Stimulated activated naive CD8-positive, alpha-beta T cell treated with anti-CD3 and anti-CD28 coated beads, Interleukin-15, Interleukin-2, amounts not matched to agents 100 U/mL and 50 U/mL, for 24 hours (primary cell): ENCODE measurements at regions not wholly inside any gene's neighbourhood (a gene's known extent, or its start where the extent isn't known, plus 50 kb on each side); places are given as distances from the start of the nearest gene placed in this dataset.
"Not testable (repeated sequence)": the region's sequence is repeated elsewhere in the genome, so short reads cannot be mapped to it uniquely, and the experiment has no call there.

Experiments
- ATAC-seq: fragments of 150-1000 bp; cut with Tn5 transposase; one replicate; pipeline ENCODE4 v1.10.0; 2021
- DNase-seq: peaks from one replicate; pipeline ENCODE4 v3.0.0; 2021

DNA sequence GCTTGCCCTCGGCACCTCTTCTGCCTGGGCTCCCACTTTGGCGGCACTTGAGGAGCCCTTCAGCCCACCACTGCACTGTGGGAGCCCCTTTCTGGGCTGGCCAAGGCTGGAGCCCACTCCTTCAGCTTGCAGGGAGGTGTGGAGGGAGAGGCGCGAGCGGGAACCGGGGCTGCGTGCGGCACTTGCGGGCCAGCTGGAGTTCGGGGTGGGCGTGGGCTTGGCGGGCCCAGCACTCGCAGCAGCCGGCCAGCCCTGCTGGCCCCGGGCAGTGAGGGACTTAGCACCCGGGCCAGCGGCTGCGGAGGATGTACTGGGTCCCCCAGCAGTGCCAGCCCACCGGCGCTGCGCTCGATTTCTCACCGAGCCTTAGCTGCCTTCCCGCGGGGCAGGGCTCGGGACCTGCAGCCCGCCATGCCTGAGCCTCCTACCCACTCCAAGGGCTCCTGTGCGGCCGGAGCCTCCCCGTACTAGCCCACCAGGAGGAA, 699.1 kb downstream of the C12orf50 start:
- not testable (repeated sequence) for DNase-seq, ATAC-seq

DNA sequence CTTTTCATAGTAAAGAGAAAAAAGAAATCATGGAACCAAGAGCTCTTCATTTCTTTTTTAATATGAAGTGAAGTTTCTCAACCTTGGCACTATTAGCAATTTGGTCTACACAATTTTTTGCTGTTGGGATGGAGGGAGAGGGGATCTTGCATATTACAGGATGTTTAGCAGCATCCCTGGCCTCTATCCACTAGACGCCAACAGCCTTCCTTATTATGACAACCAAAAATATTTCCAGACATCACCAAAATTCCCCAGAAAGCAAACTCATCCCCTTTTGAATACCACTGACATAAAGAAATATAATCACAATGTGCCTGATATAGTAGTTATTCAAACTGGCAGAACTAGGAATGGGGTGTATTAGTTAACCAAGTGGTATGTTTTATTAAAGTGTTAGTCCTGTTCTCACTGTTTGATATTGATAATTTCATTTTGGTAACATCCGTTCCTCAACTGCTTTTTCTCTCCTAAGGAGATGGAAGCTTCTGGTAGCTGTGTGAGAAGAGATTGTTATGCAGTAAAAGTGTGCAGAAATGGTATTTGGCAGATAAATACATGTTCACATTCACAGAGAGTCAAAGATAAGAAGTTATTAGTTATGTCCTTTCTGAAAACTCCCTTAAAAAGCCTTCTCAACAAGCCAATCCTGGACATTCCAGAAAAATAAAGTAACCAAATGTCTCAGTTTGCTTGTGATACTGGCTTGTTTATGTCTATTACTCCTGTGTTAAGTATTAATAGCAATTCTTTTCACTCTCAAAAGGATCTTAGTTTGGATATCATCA, 699.9 kb downstream of the C12orf50 start:
- no peak for DNase-seq
- no peak for ATAC-seq

DNA sequence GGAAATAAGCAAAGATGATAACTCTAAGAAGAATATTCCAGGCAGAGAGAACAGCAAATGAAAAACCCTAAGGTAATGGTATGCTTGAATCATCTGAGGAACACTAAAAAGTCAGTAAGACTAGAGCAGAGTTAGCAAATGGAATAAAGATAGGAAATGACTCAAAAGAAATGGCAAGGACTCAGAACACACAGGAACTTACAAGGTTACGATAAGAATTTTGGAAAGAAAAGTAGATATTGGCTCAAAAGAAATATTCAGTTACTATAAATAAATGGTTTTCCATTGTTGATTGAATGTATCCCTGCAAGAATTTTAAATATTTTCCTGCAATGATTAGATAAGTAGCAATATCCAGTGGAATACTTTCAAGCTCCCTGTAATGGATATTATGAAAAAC, 705.8 kb downstream of the C12orf50 start:
- DNase-seq: no peak
- no peak for ATAC-seq

DNA sequence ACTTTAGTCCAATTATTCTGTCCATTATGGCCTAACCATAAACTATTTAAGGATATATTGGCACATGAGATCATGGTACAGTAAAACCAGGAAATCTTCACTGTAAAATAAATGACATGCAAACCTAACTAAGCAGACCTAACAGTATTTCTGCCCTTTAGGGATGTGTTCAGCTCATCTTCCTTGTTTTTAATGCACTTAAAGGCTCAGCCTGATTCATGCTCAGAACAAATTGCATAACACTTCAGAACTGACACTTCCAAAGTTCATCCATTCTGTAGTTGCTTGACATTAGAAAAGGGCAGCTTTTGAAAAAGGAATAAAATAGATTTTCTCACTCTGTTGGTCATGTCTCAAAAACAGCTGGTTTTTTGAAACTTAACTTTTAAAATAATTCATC, 708.5 kb downstream of the C12orf50 start:
- DNase-seq (no peak), ATAC-seq (no peak)

DNA sequence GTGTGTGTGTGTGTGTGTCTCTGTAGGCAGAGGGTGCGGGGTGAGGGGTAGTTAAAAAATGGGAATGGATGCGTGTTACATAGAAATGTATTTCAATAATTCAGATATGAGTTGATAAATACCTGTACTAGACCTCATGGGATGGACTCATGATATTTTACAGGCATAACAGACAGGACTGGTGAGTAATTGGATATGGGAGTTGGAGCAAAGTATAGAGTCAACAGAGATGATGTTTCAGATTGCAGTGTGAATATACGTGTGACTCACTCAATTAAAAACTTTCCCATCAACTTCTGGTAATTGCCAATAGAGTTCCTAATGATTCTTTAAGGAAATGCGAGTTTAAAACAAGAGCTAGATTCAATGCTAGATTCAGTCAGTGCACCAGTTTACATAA, 711.9 kb downstream of the C12orf50 start:
- no peak for ATAC-seq
- DNase-seq: no peak

DNA sequence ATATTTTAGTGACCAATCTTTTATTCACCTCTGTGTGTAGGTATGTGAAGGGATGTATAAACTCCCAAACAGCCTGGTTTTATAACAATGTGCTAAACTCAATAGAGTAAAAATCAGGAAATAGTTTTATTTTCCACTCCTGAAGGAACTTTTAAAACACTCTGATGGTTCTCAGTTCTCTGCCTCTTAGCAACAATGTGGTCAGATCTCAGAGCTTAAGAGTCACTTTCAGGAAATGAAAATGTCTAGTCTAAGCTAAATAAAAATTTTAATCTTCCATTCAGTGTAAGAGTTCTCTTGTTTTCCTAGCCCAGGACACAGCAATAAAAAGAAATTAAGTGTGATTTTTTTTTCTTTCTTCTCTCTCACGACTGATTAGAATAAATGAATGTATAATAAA, 718.0 kb downstream of the C12orf50 start:
- no peak for ATAC-seq
- no peak for DNase-seq

DNA sequence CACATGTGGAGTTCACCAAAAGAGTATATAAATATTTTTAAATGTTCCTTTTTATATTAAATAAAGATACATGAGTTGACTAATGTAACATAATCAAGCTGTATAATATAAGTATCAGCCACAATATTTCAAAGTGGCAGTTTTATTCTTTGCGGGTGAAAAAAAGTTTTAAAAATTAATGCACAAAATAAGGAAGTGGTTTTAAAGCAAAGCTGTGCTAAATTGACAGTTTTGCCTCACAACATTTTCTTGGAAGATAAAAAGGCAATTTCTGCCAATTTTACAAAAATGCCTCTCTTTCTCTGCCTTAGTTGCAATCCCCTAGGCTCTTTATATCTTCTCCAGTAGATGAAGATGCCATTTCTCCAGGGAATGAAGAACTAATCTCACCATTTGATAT, 719.1 kb downstream of the C12orf50 start:
- DNase-seq: no peak
- ATAC-seq: no peak

DNA sequence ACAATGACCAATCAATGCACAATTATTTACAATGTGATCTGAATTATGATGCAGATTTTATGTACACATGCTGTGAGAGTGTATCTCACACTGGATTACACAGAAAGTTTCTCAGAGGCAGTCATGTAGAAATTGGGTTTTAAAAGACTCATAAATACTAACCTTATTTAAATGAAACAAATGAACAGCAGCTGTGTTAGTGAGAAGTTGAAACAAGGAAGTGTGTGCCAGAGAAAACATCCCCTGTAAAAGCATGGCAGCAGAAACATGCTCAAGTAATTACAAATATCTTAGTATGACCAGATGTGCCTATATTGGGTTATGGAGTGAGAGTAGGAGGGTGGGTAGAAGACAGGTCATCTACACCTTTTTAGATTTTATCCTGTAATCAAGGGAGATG, 723.7 kb downstream of the C12orf50 start:
- DNase-seq: no peak
- ATAC-seq: no peak

DNA sequence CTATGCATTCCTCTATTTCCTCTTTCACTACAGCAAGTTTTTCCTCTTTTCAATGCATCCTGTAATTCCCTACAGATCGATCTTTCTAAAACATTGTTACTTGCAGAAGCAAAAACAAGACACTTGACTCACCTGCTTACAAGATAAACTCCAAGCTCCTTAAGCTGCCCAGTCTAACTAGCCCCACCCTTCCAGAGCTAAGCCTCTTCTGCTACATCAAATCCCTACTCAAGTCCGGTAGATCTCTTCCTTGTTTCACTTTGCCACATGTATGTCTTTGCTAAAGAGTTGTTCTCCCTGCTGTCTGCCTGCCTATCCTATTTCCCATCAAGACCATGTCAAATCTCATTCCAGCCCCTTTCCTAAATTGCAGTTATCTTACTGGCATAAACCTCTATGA, 724.8 kb downstream of the C12orf50 start:
- ATAC-seq: no peak

DNA sequence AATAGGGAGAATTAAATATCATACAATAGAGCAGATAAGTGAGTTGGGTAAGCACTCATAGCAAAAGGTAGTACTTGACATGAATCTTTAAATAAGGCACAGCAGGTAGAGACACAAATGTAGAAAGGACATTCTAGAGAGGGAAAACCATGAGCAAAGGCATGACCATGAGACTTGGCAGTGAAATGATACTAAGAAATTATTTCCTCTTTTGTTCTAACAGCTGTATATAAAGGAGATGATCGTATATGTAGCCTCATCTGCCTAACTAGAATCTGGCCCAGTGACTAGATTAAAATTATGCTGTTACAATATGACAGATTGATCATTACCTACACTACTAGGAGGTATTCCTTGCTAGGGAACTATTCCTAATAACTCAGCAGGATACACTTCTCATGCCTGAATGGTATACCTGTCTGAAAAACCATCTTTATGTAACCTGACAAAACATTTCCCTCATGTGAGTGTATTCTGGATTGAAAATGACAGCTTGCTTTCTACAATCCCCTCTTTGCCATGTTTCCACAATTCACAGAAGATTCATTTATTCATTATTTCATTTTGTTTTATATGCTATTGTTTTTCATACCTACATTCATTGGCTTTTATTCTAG, 725.7 kb downstream of the C12orf50 start:
- DNase-seq (no peak), ATAC-seq (no peak)

More for the DNA sequence above, 724.8 kb downstream of the C12orf50 start:
- no peak for DNase-seq

DNA sequence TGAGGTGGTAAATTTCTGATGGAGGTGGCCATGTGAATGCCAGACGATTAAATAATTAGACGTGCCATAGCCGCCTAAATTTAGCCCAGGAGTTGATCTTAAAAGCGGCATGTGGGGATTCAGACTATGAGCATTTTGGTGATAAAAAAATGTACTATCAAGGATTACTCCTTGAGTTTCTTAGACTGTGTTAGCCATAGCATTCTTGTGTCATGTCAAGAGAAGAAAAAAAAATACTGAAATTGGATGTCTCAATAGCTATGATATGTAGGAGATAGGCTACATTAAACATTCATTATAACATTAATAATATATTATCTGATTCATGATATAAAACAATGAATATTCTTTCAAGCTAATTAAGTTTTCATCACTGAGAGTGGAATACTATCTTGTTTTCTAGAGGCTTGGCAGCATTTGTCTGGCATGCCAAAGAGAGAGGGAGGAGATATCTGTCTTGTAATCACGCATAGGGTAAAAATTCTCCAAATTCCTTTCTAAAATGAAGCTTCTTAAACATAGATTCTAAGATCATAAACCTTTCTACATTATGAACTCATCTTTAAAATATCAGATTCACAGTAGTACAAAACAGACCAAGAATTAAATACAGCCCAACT, 727.0 kb downstream of the C12orf50 start:
- ATAC-seq (no peak), DNase-seq (no peak)

DNA sequence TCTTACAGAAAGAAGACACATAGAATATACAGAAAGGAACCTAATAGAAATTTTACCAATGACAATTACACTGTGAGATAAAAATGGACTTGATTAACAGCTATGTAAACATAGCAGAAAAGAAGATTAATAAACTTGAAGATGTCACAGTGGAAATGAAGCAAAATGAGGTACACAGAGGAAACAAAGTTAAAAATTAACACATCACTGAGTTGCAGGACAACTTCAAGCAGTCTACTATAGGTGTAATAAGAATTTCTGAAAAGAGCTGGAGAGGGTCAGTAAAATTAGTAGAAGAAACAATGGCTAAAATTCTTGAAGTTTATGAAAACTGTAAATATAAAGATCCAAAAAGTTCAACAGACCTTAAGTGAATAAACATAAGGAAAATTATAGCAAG, 738.7 kb downstream of the C12orf50 start:
- DNase-seq: no peak
- ATAC-seq: no peak

DNA sequence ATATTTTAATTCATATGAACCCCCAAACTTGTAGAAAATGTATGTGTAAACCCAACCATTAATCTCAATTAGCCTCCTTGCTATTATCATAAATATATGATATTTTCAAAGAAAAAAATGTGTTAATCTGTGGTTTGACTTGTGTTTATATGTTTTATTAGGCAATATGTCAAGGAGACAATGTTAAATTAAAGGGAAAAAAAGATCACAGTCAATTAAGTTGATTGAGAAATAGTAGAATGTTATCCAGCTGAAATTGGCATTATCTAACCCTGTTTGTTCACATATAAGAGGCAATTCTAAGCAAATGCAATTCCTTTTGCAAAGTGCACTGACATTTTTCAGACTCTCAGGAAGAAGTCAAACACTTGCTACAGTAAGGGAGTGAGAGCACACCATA, 745.3 kb downstream of the C12orf50 start:
- DNase-seq: no peak
- ATAC-seq: no peak

DNA sequence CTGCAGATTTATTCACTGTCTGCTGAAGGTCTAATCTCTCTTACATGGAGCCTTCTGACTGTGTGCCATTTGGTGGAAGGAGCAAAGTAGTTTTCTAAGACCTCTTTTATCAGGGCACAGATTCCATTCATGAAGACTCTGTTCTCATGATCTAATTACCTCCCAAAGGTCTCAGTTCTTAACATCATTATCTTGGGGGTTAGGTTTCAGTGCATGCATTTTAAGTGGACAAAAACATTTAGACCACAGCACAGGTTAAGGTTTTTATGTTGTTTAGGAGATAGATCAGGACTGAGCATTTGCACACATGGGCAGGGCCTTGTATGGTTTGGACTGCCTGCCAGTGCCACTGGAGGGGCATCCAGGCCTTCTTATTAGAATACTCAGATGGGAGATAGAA, 746.1 kb downstream of the C12orf50 start:
- no peak for ATAC-seq
- no peak for DNase-seq

DNA sequence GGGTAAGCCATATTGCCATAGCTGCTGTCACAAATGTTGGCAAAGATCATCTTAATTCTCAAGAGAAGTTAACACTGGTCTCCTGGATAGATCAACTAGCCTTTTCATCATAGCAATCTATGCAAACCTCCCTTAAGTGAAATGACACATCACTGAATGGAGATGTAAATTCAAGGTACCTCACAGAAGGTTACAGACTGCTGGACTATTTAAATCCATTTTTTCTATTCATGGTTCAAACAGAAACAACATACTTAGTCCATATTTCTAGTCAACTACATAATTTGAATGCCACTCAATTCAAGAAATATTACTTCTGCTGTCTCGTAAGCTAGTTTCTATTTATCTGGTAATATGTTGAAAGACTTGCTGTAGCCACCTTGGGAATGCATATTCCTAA, 748.3 kb downstream of the C12orf50 start:
- ATAC-seq (no peak), DNase-seq (no peak)

DNA sequence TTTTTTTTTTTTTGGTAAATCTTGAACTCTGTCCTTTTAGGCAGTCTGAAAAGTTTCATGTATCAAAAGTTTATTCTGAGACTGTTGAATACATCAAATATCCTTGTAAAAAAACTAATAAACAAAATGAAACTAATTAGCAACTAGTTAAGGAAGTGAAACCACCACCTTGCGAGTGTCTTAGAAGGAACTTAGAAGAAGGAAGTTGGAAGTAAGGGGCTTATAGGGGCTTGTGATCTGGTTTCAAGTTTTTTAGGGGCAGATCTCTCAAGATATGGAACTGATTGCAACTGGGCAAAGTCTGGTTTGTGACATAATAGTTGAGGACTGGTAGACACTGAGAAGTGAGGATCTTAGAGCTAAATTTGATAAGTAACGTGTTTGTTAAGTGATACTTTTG, 748.8 kb downstream of the C12orf50 start:
- DNase-seq (no peak), ATAC-seq (no peak)

DNA sequence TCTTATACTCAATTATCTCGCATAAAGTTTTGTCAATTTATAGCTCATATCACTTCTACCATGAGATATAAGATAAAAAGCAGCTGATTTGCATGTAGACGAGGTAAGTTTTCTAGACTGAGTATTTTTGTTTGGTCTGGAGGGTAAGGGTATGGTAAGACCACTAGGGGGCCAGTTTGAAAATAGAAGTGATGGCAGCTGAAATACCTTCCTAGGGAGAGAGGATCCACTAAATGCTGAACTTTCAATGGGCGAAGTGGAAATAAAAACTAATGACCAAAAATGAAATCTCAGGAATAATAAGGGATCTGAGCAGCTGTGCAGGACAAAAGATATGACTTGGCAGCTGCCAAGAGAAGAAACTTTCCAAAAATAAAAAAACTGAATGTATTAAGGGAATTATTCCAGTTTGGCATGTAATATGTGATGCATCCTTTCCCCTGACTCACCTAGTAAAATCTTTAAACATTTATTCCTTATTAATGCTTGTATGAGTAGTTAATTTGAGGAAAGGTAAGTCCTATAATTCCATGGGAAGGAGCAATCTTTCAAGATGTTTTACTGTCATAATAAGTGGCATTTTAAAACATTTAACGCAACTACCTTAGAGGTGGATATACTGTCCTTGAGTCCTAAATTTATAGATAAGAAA, 754.5 kb downstream of the C12orf50 start:
- no peak for DNase-seq
- no peak for ATAC-seq

DNA sequence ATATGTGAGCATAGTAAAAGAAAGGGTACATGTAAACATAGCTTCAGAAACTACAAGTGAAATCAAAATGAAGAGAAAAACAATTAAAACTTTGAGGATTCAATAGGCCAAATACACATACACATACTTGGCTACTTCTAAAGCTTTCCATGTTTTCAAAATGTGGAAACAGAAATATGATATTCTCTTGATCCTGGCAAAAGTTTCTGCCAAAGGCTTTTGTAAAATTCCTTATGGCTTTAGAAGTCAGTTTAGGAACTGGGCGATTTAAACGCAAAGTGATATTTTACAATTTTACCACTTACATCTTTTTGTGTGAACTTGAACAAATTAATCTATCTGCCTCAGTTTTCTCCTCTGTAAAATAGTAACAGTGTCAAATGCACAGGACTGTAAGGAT, 756.4 kb downstream of the C12orf50 start:
- ATAC-seq: no peak
- no peak for DNase-seq

DNA sequence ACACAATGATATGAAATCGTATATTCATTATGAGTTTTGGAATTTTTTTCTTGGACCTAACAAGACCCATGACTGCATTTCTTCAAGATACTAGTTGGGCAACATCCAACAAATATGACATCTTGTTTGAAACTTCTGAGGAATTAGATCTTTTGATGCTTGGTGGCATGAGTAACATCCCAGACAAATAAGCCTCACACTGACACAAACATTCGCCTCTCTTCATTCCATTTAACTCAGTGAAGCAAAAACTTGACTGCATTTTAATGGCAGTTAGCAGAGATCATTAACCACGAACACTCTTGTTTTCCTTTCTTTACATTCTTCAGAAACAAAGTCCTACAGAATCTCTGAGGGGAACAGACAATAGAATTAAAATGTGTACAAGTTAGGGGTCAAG, 758.3 kb downstream of the C12orf50 start:
- DNase-seq (no peak), ATAC-seq (no peak)

DNA sequence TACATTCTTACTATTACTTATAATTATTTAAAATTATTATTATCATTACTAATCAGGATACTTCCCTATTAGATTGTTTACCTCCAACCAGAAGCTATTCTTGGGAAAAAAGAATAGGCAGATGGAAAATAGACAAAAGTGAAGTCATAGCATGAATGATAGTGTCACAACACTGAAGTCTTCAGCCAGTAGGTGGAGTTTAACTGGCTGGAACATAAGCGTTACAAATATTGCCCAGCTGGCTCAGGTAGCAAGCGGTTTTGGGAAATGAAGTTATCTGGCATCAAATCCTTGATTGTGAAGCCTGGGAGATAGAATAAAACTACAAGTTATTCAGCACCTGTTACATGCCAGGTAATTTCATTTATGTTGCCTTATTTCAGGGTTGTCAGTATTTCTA, 762.9 kb downstream of the C12orf50 start:
- DNase-seq (no peak), ATAC-seq (no peak)

DNA sequence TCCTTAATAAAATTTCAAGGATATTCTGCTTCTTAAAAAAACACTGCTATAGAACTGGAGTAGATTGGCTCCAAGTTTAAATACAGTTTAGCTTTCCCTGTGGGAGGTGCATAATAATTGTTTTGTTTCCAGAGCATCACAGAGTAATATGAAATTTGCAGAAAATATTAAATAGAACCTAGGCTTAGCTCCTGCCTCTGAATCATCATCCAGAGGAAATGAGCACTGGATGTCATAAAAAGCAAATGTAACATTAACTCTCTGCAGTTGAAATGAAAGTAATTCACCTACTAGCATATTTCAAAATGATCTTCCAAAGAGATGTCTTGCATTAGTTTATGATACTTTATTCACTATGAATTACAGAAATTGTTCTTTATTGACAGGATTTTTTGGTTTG, 769.8 kb downstream of the C12orf50 start:
- no peak for ATAC-seq
- no peak for DNase-seq

DNA sequence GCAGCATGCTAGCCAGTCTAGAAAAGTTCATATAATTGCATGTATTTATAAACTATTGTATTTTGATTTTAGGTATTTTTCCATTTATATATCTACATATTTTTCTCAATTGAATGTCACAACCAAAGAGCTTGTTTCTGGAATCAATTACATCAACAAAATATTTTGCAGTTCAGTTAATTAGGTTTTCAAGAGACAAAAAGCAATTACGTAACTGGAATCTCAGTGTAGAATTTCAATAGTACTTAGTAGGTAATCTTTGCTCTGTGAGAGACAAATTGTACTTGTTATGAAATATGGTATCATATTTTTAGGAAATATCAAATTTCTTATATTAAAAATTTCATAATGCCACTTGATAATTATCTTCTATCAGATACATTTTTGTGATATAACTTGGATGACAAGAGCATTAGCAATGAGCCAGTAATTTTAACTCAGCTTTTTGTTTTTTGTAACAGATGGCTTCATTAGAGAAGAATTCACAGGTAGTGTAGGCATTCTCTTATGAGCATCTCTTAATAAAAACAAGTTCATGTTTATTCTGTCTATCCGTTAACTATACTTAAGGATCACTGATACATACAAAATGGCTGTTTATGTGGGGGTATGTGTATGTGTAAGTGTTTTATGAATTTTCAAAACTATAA, 774.7 kb downstream of the C12orf50 start:
- ATAC-seq: no peak
- no peak for DNase-seq

DNA sequence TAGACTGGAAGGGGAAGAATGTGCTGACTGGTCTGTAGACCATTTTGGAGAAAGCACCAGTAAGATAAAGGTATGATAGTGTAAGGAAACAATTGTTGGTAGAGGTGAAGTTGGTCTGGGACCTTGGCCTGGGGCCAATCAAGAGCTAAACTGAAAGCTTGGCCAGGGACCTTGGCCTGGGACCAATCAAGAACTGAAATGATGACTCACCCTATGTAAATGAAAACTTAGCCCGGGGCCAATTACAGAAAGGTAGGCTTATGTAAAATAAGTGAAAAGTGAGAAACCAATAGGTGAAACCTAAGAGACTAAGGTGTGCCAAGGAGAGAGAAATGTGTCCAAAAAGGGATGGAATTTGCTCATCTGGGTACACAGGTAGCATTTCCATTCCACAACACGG, 776.0 kb downstream of the C12orf50 start:
- DNase-seq (no peak), ATAC-seq (no peak)
